OCI-LY7 (cell line): ENCODE measurements at regions not wholly inside any gene's neighbourhood (a gene's known extent, or its start where the extent isn't known, plus 50 kb on each side); places are given as distances from the start of the nearest gene placed in this dataset.

Experiments
- EZH2phosphoT487 ChIP-seq: fragments of 200-600 bp; sonication (generic); IDR thresholded peaks from 2 replicates; pipeline ENCODE4 v1.6.1; 2018; ENCODE audit warnings: low read depth, borderline replicate concordance, mild to moderate bottlenecking, mixed run types, antibody characterized with exemption, low read length, moderate library complexity, mixed read lengths
- TF ChIP-seq, protein P1 (sequence below): fragments of 200-600 bp; sonication (generic); conservative IDR thresholded peaks from 2 replicates; pipeline ENCODE4 v1.5.1; 2014; ENCODE audit warnings: mild to moderate bottlenecking, antibody characterized with exemption, low read length, moderate library complexity, mixed read lengths

- TF ChIP-seq, protein P1, sequence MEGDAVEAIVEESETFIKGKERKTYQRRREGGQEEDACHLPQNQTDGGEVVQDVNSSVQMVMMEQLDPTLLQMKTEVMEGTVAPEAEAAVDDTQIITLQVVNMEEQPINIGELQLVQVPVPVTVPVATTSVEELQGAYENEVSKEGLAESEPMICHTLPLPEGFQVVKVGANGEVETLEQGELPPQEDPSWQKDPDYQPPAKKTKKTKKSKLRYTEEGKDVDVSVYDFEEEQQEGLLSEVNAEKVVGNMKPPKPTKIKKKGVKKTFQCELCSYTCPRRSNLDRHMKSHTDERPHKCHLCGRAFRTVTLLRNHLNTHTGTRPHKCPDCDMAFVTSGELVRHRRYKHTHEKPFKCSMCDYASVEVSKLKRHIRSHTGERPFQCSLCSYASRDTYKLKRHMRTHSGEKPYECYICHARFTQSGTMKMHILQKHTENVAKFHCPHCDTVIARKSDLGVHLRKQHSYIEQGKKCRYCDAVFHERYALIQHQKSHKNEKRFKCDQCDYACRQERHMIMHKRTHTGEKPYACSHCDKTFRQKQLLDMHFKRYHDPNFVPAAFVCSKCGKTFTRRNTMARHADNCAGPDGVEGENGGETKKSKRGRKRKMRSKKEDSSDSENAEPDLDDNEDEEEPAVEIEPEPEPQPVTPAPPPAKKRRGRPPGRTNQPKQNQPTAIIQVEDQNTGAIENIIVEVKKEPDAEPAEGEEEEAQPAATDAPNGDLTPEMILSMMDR = no peak
- TF ChIP-seq EZH2phosphoT487 = no peak
Measured at GRCh38 chr6:140178520-140178919, 804.1 kb upstream of the CITED2 start.
